CD4-positive, alpha-beta T cell (primary cell): ENCODE measurements at regions not wholly inside any gene's neighbourhood (a gene's known extent, or its start where the extent isn't known, plus 50 kb on each side); places are given as distances from the start of the nearest gene placed in this dataset.

Source experiments
- ATAC-seq: fragments of 200-7000 bp; cut with Tn5 transposase; one replicate; pipeline ENCODE4 v1.10.0; 2022; ENCODE audit warnings: mild to moderate bottlenecking; ENCODE audit not compliant: poor library complexity
- CTCF ChIA-PET: fragments of 350-600 bp; sonication (Branson Sonifier 250); formaldehyde crosslinking; loops from one replicate; lab custom pipeline; 2021; ENCODE audit warnings: antibody characterized with exemption, inconsistent platforms; lab: Charles Lee
- POLR2A ChIA-PET: fragments of 350-600 bp; sonication (Branson Sonifier 250); formaldehyde crosslinking; loops from one replicate; lab custom pipeline; 2021; ENCODE audit warnings: antibody characterized with exemption, inconsistent platforms; lab: Charles Lee
- DNase-seq, 14 experiments: peaks; one replicate each; pipeline ENCODE4 v3.0.0-alpha.2; 2013 to 2020; ENCODE audit warnings: mixed read lengths in 2 of 14
- H3K27ac ChIP-seq, 2 donors: one replicate each; pipeline versions ENCODE4 v1.5.1 to v1.7.0; 2013; ENCODE audit warnings: low read length in 2 of 2, low read depth in 1 of 2, mild to moderate bottlenecking in 1 of 2
- H3K27me3 ChIP-seq, 2 experiments: 1 replicate in 1 of 2; 2 replicates in 1 of 2; pipeline versions ENCODE4 v1.6.1 to v1.7.0; 2013; ENCODE audit warnings: low read length in 2 of 2, control low read depth in 1 of 2, mild to moderate bottlenecking in 1 of 2, moderate library complexity in 1 of 2; ENCODE audit not compliant: insufficient read depth in 2 of 2, control insufficient read depth in 1 of 2
- H3K36me3 ChIP-seq: one replicate; pipeline ENCODE4 v1.6.1; 2013; ENCODE audit warnings: low read length, control low read depth; ENCODE audit not compliant: insufficient read depth
- H3K4me1 ChIP-seq: one replicate; pipeline ENCODE4 v1.6.1; 2013; ENCODE audit warnings: low read length, control low read depth; ENCODE audit not compliant: insufficient read depth
- H3K4me3 ChIP-seq: one replicate; pipeline ENCODE4 v1.5.1; 2013; ENCODE audit warnings: mild to moderate bottlenecking, low read length, moderate library complexity
- H3K9me3 ChIP-seq, 2 experiments: 1 replicate in 1 of 2; 2 replicates in 1 of 2; pipeline versions ENCODE4 v1.6.1 to v1.7.0; 2013; ENCODE audit warnings: low read length in 2 of 2, mild to moderate bottlenecking in 2 of 2, control low read depth in 1 of 2, moderate library complexity in 1 of 2; ENCODE audit not compliant: control insufficient read depth in 1 of 2, insufficient read depth in 1 of 2
- H3K27ac Mint-ChIP-seq: one replicate; pipeline ENCODE4 v1.8.0; 2020; ENCODE audit warnings: mixed read lengths
- H3K27me3 Mint-ChIP-seq: one replicate; pipeline ENCODE4 v1.8.0; 2021; ENCODE audit warnings: mixed read lengths
- H3K36me3 Mint-ChIP-seq: one replicate; pipeline ENCODE4 v1.8.0; 2021; ENCODE audit warnings: low read depth, mixed read lengths
- H3K4me1 Mint-ChIP-seq: one replicate; pipeline ENCODE4 v1.8.0; 2021; ENCODE audit warnings: low read depth, mixed read lengths
- H3K4me3 Mint-ChIP-seq: one replicate; pipeline ENCODE4 v1.8.0; 2020; ENCODE audit warnings: mild to moderate bottlenecking, mixed read lengths
- H3K9me3 Mint-ChIP-seq: one replicate; pipeline ENCODE4 v1.8.0; 2020; ENCODE audit warnings: mixed read lengths
- intact Hi-C, 2 experiments: fragments of 100-400 bp; cut with DNase I in 1 of 2; cut with micrococcal nuclease in 1 of 2; formaldehyde crosslinking; loops; one replicate each; pipeline versions ENCODE4 v1.15.1 to v1.9.0; 2023 to 2025; cut with DNase I, micrococcal nuclease
- TF ChIP-seq, protein P1 (sequence below): fragments of 200-600 bp; IDR thresholded peaks from one replicate; pipeline ENCODE4 v1.8.0; 2022; ENCODE audit warnings: antibody characterized with exemption, mild to moderate bottlenecking

DNA sequence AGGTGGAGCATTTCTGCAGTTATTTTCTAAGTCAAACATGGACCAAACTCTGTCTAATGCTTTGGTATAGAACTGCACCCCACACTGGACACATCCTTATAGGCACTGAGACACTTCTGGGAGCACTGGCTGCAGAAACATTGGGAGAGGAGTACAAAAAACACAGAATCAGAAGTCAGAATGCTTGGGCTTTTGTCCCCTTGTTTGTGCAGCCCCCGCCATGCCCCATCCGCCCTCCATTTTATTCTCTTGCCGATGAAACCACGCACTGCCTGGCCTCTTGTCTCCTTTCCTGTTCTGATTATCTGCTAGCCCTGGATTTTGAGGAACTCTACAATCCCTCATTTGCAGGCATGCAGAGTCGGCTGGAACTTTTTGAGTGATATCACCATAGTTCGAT is 1201.2 kb downstream of the TBC1D22A start:
- ChIA-PET CTCF (no interaction called here), POLR2A (no interaction called here)
- ATAC-seq (no peak), DNase-seq (no peak)
- TF ChIP-seq, protein P1, sequence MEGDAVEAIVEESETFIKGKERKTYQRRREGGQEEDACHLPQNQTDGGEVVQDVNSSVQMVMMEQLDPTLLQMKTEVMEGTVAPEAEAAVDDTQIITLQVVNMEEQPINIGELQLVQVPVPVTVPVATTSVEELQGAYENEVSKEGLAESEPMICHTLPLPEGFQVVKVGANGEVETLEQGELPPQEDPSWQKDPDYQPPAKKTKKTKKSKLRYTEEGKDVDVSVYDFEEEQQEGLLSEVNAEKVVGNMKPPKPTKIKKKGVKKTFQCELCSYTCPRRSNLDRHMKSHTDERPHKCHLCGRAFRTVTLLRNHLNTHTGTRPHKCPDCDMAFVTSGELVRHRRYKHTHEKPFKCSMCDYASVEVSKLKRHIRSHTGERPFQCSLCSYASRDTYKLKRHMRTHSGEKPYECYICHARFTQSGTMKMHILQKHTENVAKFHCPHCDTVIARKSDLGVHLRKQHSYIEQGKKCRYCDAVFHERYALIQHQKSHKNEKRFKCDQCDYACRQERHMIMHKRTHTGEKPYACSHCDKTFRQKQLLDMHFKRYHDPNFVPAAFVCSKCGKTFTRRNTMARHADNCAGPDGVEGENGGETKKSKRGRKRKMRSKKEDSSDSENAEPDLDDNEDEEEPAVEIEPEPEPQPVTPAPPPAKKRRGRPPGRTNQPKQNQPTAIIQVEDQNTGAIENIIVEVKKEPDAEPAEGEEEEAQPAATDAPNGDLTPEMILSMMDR, result no peak
- H3K27ac Mint-ChIP-seq, result no peak overlapping the region
- no peak overlapping the region for H3K4me3 ChIP-seq
- H3K9me3 Mint-ChIP-seq, result no peaks in the 10 kb centered on the region
- no peak overlapping the region for H3K4me3 Mint-ChIP-seq
- intact Hi-C loops, result no loop called here
- no peaks in the 10 kb centered on the region for H3K4me1 ChIP-seq
- H3K36me3 Mint-ChIP-seq, result no peaks in the 10 kb centered on the region
- no peaks in the 10 kb centered on the region for H3K36me3 ChIP-seq
- H3K27me3 Mint-ChIP-seq, result peaks cover 8% of the 10 kb centered on the region
- no peaks in the 10 kb centered on the region for H3K9me3 ChIP-seq
- no peaks in the 10 kb centered on the region for H3K4me1 Mint-ChIP-seq
- no peaks in the 10 kb centered on the region for H3K27me3 ChIP-seq
- no peak overlapping the region for H3K27ac ChIP-seq

DNA sequence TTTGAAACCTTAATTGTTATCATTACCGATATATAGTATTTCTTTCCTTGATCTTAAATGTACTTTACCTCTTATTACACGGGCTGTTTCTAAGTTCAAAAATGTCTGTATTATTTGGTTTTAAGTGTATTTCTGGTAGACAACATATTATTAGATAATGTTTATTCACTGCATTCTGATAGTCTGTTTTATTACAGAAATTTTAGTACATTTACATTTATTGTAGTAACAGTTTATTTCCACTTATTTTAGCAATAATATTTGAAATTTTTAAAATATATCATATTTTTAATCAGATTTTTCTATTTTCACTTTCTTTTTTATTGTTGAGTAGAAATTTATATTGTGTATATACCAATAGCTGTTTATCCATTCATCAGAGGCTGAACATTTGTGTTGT is 1195.2 kb downstream of the TBC1D22A start:
- TF ChIP-seq, protein P1, result no peak
- H3K36me3 Mint-ChIP-seq, result no peaks in the 10 kb centered on the region
- Histone ChIP-seq H3K4me3 (no peak overlapping the region), H3K36me3 (no peaks in the 10 kb centered on the region), H3K27me3 (no peaks in the 10 kb centered on the region), H3K27ac (no peak overlapping the region), H3K9me3 (peaks cover 0 to 6% of the 10 kb centered on the region in 2 experiments), H3K4me1 (no peaks in the 10 kb centered on the region)
- ChIA-PET CTCF (no interaction called here), POLR2A (no interaction called here)
- intact Hi-C loops, result no loop called here
- no peaks in the 10 kb centered on the region for H3K4me1 Mint-ChIP-seq
- H3K27ac Mint-ChIP-seq, result no peak overlapping the region
- H3K4me3 Mint-ChIP-seq, result no peak overlapping the region
- DNase-seq (no peak), ATAC-seq (no peak)
- no peaks in the 10 kb centered on the region for H3K27me3 Mint-ChIP-seq
- H3K9me3 Mint-ChIP-seq, result no peaks in the 10 kb centered on the region

DNA sequence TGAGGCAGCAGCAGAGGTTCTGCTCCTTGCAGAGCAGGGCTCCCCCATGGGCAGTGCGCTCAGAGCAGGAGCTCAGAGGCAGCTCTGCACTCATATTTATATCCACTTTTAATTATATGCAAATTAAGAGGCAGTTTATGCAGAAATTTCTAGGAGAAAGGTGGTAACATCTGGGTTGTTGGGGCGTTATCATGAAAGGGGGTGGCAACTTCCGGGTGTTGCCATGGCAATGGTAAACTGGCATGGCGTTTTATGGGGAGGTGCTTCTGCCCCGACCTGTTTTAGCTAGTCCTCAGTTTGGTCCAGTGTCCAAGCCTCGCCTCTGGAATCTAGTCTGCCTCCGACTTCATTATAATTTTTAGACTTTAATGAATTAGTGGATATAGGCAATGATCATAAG is 1191.7 kb downstream of the TBC1D22A start:
- Mint-ChIP-seq H3K4me3 (no peak overlapping the region), H3K4me1 (no peaks in the 10 kb centered on the region), H3K36me3 (no peaks in the 10 kb centered on the region), H3K27me3 (no peaks in the 10 kb centered on the region), H3K27ac (no peak overlapping the region), H3K9me3 (peaks cover 3% of the 10 kb centered on the region)
- no peak for DNase-seq
- Histone ChIP-seq H3K9me3 (peaks cover 0 to 6% of the 10 kb centered on the region in 2 experiments), H3K4me1 (no peaks in the 10 kb centered on the region), H3K36me3 (no peaks in the 10 kb centered on the region), H3K4me3 (no peak overlapping the region), H3K27me3 (no peaks in the 10 kb centered on the region), H3K27ac (no peak overlapping the region)
- intact Hi-C loops, result no loop called here
- ATAC-seq, result no peak
- TF ChIP-seq, protein P1, result no peak
- POLR2A ChIA-PET, result no interaction called here
- CTCF ChIA-PET, result no interaction called here
